ENCODE measurements at regions not wholly inside any gene's neighbourhood (a gene's known extent, or its start where the extent isn't known, plus 50 kb on each side); places are given as distances from the start of the nearest gene placed in this dataset.
A peak's percentile ranks its signal among the peaks of the same experiment; 100 is the strongest.

- Histone ChIP-seq H2AFZ (replicated peaks; ENCODE audit: low read length, poor library complexity) (no peak overlapping the region), H2AK9ac (replicated peaks; ENCODE audit: low read depth, low read length, poor library complexity) (no peak overlapping the region), H4K8ac (ENCODE audit: low read depth in 2 of 2, low read length in 2 of 2) (no peak overlapping the region), H3K4ac (ENCODE audit: low read depth, low read length) (no peak overlapping the region), H4K91ac (ENCODE audit: insufficient read depth, low read depth, low read length) (no peak overlapping the region), H4K5ac (ENCODE audit: low read depth, low read length) (no peak overlapping the region), H3K9ac (ENCODE audit: low read depth, low read length) (no peak overlapping the region), H3K9me3 (ENCODE audit: control insufficient read depth, insufficient read depth, low read length) (no peaks in the 10 kb centered on the region), H2BK20ac (ENCODE audit: low read depth, low read length) (no peak overlapping the region), H4K20me1 (ENCODE audit: insufficient read depth, low read length) (no peaks in the 10 kb centered on the region), H3K18ac (ENCODE audit: low read depth, low read length) (no peak overlapping the region), H3K27me3 (ENCODE audit: control insufficient read depth, insufficient read depth, low read length) (no peaks in the 10 kb centered on the region), H3K56ac (ENCODE audit: extremely low read depth, insufficient read depth, low read length) (no peak overlapping the region), H2AK5ac (ENCODE audit: low read depth, low read length) (no peak overlapping the region), H2BK15ac (ENCODE audit: low read depth, low read length) (no peak overlapping the region), H3K14ac (replicated peaks; ENCODE audit: low read depth, low read length) (no peak overlapping the region), H3K27ac (ENCODE audit: insufficient read depth, low read length) (no peak overlapping the region), H2BK5ac (ENCODE audit: low read depth, low read length, poor library complexity, severe bottlenecking) (no peak overlapping the region), H3K9me1 (ENCODE audit: insufficient read depth, low read length) (no peaks in the 10 kb centered on the region), H3K36me3 (ENCODE audit: control insufficient read depth, insufficient read depth, low read length) (no peaks in the 10 kb centered on the region), H3K4me2 (ENCODE audit: low read depth, low read length) (no peak overlapping the region), H3K79me1 (ENCODE audit: low read depth in 1 of 2, low read length in 2 of 2) (no peaks in the 10 kb centered on the region), H2BK120ac (ENCODE audit: low read depth, low read length) (no peak overlapping the region), H3K4me1 (ENCODE audit: control insufficient read depth, insufficient read depth, low read length) (no peaks in the 10 kb centered on the region), H3K23ac (ENCODE audit: low read depth, low read length) (no peak overlapping the region), H3K4me3 (ENCODE audit: insufficient read depth, low read depth, low read length) (no peak overlapping the region)
- TF ChIP-seq CTCF (conservative IDR thresholded peaks at IDR 0.05; ENCODE audit: low read depth, low read length) (peak; percentile 55), RAD21 (IDR thresholded peaks at IDR 0.05; ENCODE audit: low read length) (peak; percentile 37), CEBPB (IDR thresholded peaks at IDR 0.05; ENCODE audit: low read depth, low read length) (no peak), SMC3 (IDR thresholded peaks at IDR 0.05; ENCODE audit: low read depth, low read length) (peak; percentile 42), FOS (IDR thresholded peaks at IDR 0.05; ENCODE audit: low read depth, low read length) (no peak), MAFK (IDR thresholded peaks at IDR 0.05; ENCODE audit: low read depth, low read length) (no peak), POLR2A (IDR thresholded peaks at IDR 0.05; ENCODE audit: low read depth, low read length) (no peak), MXI1 (IDR thresholded peaks at IDR 0.05; ENCODE audit: borderline replicate concordance, low read depth, low read length) (no peak), RFX5 (IDR thresholded peaks at IDR 0.05; ENCODE audit: low read depth, low read length) (no peak), CHD1 (IDR thresholded peaks at IDR 0.05; ENCODE audit: low read depth, low read length) (no peak)
- in situ Hi-C loops (cut with MboI; ENCODE audit: low sequenced_read_pairs) (no loop called here), dilution Hi-C loops (cut with HindIII; ENCODE audit: low sequenced_read_pairs, unreplicated experiment) (no loop called here), intact Hi-C loops (cut with micrococcal nuclease) (no loop called here)
- no TSS peak for BruUV-seq (replicated peaks)
- POLR2A ChIA-PET (ENCODE audit: unreplicated experiment) = no interaction called here
- no peak for ATAC-seq (ENCODE audit: low read depth)
- peak; percentile 27 for DNase-seq
- no CpG with 5 or more reads among the region's 5 CpGs for WGBS, 2 experiments (ENCODE audit: extremely low coverage in 2 of 2, insufficient read length in 1 of 2)
- CTCF ChIA-PET = no interaction called here
Observed at GRCh38 chr9:23123048-23123632, 676.5 kb downstream of the DMRTA1 start.

Data from IMR-90 (cell line).